NCI-H1092 (cell line): ENCODE measurements at regions not wholly inside any gene's neighbourhood (a gene's known extent, or its start where the extent isn't known, plus 50 kb on each side); places are given as distances from the start of the nearest gene placed in this dataset.

Source experiments
- DNase-seq: peaks from one replicate; lab custom pipeline; 2025; lab: John Stamatoyannopoulos, UW

DNA sequence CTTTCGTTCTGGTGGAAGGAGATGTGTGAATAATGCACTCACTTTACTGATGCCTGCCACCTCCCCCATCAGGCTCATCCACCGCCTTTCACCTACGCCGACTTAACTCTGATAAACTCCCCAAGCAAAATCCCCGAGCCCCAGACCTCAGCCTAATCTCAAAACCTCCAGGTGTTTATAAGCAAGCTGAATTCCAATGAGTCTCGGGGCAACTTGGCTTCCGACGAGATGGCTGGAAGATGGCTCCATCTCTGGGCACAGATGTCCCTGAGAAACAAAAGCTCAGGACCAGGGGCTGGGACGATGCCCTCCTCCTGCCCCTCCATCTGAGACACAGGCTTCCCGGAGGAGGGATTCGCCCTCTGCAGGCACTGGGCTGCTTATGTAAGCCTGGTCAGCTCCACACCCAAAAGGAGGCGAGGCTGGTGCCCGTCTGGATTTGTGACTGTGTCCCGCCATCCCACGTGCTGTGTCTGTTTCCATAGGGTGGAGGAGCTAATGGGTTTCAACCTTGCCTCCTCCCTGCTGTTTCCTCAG lies 386.4 kb upstream of the TNRC6C start:
- DNase-seq, result no peak

DNA sequence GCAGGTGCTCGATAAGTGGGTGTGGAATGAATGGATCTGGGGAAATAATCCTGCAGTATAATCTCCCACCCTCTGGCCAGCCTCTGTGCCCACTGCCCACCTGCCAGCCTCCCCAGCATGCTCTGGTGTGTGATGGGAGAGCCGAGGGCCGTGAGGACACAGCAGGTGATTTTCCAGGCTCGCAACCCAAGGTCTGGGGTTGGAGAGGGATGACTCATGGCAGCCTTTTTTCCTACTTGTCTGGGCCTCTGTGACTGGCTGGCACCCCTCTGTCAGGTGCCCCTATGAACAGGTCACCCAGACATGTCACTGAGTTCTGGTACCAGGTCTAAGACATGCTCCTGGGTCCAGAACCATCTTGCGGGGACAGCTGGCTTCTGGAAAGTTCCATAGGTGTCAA lies 385.7 kb upstream of the TNRC6C start:
- DNase-seq, result no peak

DNA sequence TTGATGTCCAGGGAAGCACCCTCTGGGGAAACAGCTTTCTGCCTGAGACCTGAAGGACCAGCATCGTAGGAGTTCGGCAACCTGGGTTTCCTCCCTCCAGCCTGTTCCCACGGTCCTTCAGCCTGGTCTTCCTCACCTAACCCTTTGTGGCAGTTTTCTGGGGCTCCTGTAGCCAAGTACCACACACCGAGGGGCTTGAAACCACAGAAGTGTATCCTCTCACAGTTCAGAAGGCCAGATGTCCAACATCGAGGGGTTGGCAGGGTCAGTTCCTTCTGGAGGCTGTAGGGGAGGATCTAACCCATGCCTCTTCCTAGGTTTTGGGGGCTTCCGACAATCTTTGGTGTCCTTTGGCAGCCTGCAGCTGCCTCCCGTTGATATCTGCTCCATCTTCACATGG lies 381.0 kb upstream of the TNRC6C start:
- no peak for DNase-seq

DNA sequence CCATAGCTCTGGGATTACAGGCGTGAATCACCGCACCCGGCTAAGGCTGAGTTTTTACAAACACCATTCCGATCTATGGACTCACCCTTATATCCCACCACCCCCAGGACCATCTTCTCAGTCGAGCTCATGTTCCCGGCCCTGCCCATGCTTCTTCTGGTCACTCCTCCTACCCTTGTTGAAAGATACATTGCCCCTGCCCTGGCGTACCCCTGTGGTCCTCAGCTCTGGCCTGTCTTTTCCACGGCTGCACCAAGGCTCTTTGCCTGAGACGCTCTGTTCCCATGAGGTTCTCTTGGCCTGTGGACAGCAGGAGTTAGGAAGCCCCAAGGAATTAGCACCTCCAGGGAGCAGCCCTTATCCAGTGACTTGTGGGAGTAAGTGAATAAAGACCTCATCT lies 379.4 kb upstream of the TNRC6C start:
- DNase-seq, result no peak

DNA sequence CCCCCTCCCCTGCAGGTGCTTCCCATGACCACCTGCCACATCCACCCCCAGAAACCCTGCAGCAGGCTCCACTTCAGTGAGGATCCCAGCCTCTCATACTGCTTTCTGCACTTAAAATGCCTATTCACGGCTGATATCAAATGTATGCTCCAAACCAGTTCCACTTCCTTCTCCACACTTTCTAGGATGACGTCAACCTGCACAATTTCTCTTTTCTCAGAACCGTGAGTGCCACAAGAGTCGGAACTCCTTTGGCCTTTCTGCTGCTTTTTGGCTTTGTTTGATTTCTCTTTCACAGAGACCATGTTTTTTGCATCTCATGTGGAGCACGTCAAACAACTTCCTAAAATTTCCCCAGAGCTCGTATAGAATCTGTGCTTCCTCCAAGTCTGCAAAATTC lies 378.8 kb upstream of the TNRC6C start:
- DNase-seq, result no peak

DNA sequence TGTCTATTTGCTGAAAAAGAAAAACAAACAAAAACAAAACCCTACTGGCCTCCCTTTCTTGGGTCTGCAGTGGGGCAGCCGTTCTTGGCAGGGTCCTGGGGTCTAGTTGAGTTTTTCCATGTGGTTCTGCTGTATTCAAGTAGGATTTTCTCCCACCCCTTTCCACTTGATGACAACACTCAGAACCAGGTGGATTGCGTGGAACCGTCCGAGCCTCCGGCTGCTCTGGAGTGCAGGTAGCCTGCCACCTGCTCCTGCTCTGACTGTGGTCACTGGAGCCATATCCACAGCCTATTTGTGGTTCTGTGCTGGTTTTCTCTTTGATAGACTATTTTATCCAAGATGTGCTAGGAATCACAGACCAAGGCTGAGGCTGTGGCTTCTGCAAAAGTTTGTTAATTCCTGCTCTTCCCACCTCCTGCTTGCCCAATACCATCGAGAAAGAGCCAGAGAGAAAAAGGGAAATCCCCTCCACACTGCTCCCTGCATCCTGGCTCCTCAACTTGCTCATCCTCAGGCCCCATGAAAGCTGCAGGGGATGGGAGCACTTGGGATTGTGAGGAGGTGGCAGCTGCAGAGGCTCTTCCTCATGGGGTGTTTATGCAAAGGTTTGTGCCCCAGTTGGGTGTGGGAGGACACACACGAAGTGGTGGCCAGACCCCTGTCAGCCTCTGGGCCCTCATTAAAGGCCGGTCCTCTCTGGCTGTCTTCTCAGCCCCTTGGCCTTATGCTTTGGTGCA lies 377.8 kb upstream of the TNRC6C start:
- DNase-seq, result no peak

DNA sequence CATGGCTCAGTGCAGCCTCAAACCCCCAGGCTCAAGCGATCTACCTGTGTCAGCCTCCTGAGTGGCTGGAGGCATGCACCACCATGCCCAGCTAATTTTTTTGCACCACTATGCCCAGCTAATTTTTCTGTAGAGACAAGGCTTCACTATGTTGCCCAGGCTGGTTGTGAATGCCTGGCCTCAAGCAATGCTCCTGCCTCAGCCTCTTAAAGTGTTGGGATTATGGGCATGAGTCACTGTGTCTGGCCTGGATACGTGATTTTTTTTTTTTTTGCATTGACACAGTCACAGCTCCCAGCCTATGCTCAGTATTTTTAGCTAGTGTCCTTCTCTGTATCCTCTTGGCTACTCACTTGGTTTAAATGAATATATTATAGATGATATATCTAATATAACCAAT lies 377.0 kb upstream of the TNRC6C start:
- no peak for DNase-seq

DNA sequence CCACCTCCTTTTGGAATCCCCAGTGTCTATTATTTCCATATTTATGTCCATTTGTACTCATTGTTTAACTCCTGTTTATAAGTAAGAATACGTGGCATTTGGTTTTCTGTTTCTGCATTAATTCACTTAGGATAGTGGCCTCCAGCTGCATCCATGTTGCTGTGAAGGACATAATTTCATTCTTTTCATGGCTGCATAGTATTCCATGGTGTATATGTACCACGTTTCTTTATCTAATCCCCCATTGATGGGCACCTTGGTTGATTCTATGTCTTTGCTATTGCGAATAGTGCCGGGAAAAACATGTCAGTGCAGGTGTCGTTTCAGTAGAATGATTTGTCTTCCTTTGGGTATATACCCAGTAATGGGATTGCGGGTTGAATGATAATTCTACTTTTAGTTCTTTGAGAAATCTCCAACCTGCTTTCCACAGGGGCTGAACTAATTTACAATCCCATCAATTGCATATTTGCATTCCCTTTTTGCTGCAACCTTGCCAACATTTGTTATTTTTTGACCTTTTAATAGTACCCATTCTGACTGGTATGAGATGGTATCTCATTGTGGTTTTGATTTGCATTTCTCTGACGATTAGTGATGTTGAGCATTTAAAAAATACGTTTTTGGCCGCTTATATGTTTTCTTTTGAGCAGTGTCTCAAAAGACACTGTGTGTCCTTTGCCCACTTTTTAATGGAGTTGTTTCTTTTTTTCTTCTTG lies 373.2 kb upstream of the TNRC6C start:
- no peak for DNase-seq

DNA sequence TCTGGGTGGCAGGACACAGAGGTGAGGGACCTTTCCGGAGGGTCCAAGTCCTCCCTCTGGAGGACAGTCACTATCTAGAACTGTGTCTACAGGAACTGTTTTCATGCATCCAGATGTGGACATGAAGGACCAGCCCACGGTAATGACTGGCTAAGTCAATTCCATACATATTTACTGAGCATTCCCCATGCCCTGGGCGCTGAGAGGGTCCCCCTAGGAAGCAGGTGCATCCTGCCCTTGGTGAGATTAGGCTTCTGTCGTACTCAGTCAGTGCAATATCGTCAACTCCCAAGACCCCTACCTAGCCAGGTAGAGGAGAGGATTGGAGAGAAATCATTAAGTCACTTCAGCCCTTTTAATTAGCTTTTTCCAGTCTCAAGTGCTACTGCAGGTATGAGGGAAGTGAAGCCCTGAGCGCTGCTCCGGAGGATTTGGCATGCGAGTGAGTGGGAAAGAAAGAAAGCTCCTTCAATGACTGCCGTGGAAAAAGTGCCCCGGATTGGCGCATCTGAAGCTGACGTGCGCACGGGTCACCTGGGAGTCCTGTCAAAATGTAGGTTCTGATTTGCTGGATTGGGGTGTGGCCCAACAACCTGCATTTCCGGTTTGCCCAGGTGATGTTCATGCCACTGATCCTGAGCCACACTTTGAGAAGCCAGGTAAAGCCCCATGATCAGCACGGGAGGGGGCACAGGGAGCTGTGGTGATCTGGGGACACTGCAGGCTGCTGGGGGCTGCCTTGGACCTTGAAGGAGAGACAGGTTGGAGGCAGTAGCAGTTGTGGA lies 367.4 kb upstream of the TNRC6C start:
- no peak for DNase-seq

DNA sequence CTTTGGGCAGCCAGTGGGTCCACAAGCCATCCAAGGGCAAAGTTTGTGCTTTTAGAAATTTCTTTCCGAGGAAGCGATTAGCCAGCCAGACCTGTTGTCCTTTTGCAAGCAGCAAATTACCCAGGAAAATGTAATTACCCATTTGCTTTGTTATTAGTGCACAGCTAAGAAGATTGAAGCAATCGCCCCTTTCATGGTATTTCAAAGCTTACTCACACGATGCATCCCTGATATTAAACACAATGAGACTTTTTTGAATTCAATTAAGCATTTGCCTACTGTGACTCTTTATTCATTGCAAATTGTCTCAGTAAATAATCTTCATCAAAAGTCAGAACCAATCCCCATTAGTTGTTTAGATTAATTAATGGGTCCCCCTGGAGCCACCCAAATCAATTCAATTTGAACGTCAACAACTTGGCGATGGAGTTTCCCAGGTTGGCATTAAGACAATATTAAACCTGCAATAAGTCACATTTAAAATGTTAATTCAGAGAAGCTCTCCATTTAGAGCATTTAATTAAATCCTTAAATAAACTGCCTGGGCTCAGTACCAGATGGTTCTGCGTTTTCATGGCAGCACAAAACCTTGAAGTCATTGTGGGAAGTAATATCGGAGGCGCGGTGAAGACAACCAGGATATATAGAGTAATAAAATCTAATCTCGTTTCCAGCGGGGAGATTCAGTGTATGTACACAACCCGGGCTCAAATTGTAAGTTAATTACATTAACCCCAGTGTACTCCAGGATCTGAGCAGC lies 366.2 kb upstream of the TNRC6C start:
- DNase-seq, result no peak

DNA sequence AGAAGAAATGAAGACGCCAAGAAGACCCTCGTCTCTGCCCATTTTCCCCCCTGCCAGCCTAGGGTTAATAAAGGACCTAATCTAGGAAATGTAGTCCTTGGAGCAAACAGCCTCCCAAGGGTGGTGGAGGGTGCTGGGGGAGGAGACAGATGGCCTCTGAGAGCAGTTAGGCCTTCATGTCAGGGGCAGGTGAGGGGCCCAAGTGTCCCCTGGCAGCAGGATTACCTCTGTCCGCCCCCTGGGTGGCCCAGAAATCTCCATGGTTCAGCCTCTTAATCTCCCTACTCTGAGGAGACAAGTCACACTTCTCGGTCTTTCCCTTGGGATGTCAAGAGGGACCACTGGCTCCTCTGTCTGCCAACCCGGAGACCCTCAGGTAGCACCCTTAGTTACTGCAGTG lies 365.4 kb upstream of the TNRC6C start:
- no peak for DNase-seq

DNA sequence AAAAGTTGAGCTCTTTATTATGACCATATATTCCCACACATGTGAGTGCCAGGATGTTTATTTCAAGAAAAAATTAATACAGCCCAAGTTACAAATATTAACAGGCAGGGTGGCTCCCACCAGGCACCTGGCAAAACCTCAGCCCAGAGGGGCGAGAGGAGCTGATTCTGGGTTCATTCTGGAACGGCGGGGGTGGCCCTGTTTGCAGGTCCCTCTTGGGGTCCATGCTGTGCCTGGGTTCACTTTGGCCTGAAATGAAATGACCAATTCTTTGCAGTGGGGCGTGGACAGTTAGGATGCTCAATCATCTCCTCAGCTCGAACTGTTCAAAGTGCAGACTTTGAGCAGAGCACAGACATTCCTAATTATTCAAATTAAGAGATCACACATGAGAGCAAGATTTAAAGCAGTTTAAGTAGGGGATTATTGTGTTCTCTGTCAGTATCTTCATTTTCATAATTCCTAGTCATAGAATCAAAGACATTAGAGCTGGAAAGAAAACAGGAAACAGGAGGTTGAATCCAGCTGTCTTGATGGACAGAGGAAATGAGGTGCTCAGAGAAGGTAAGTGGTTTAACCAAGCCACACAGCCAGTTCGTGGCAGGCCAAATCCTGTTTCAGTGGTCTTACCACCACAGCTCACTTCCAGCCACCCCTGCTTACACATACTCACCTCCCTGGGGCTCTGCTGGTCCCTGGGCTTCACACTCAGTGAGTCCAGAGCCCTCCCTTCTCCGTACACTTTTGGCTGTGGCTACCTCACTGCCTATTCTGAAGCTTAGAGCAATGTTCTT lies 363.9 kb upstream of the TNRC6C start:
- no peak for DNase-seq

DNA sequence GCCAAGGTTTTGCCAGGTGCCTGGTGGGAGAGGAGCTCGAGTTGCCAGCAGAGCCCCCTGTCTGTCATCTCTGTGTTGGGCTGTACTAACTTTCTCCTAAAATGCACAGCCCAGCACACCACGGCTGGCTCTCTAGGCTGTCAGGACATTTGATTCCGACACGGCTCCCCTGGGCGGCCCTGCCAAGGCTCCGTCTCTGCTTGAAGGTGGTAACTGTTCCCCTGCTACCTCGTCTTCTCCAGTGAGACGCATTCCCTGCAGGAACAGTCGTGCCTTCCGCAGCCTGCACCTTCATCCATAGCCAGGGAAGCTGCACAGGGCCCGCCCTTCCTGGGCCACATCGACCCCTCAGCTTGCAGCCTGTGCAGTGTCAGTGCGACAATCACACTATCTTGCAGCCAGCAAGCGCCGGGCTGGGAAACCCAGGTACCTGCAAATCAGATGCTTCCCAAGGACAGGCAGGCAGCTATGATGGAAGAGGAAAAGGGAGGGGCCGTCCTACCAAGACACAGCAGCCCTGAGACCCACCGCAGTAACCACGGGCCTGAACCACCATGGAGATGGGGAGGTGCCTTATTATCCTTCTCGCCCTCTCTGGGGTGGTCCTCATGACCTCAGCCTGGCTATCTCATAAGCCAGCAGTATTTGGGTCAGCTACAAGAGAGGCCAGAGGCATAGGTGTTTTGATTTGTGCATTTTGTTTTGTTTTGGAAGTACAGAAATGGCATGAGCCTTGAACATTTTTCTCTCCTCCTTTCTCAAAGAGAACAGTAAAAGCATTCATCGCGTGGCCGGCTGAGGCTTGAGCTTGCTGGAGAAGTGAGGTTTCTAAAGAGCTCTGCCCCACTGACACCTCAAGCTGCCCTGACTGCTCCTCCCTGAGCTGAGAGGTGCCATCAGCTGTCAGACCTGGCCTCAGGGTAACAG lies 361.7 kb upstream of the TNRC6C start:
- DNase-seq, result no peak

DNA sequence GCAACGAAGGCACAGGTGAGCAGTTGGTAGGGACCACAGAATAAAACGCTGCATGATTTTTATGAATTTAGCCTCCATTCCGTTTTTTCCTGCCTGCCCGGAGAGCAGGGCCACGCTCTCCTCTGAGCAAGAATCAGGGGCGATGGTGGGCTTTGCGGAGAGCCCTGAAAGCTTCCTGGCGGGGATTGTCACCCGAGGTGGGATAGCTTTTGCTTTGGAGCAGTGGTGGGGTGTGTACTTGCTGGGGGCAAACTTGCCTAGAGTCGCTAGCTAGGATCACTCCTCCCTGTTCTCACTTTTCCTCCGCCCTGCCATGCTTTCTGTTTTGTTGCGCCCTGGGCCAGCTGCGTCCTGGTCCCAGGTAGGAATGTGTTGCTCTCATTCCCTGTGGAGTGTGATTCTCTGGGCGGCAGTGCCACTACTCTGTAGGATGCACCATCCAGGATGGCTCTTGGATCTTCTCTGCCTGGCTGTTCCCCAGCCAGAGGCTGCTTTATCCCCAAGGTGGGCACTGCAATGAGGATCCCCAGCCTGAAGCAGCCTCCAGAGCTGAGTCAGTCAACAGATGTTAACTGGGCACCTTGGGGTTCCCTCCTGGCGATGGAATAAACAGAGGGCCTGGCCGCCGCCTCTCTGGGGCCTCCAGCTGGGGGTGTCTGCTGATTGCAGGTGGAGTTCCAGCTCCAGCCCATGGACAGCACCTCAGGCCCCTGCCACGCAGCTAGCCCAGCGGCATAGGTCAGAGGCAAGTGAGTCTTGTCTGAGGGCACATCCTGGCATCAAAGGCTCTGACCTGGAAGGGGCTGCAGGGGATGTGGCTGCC lies 360.9 kb upstream of the TNRC6C start:
- no peak for DNase-seq

DNA sequence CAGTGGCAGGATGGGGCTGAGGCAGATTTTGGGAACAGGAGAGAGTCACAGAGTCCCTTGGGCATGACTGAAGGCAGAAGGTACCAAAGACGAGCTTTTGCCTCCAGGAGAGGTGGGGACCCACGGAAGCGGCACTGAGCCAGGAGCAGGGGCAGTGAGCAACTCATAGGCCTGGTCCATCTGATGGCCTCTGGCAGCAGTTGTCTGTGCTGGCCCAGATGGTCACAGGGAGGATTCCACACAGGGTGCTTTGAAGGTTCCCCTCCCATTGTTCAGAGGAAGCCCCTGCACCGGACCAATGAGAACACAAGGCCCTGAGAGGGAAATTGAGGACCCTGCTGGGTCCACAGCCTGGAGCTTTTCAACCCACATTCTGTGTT lies 360.3 kb upstream of the TNRC6C start:
- DNase-seq, result no peak

DNA sequence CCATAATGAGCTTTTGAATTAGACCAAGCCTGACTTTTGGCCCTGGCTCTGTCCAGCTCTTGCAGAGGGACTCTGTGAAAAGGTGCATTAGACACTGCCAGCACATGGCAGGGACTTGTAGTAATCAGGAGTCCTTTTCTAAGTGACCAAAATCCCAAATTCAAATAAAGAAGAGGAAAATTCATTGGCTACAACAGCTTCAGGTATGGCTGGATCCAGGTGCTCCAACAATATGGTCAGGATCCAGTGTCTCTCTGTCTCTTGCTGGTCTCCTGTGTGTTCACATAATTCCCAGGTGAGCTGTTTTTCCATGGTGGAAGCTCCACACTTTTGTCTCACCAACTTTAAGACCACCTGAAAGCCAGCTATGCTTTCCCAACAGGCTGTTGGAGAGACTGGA lies 358.8 kb upstream of the TNRC6C start:
- DNase-seq, result no peak

DNA sequence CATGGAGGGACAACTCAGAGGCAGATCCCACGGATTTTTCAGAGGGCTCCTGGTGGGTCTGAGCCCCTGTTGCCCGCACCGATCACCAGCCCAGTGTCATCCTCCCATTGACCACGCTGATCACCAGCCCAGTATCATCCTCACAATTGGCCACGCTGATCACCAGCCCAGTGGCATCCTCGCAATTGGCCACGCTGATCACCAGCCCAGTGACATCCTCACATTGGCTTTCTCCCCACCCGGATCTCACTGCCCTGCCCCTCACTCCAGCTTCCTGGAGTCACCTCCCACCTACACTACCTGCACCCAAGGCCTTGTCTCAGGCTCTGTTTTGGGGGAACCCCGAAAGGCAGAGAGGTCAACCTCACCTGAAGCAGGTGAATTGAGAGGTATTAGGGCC lies 358.2 kb upstream of the TNRC6C start:
- DNase-seq, result no peak

DNA sequence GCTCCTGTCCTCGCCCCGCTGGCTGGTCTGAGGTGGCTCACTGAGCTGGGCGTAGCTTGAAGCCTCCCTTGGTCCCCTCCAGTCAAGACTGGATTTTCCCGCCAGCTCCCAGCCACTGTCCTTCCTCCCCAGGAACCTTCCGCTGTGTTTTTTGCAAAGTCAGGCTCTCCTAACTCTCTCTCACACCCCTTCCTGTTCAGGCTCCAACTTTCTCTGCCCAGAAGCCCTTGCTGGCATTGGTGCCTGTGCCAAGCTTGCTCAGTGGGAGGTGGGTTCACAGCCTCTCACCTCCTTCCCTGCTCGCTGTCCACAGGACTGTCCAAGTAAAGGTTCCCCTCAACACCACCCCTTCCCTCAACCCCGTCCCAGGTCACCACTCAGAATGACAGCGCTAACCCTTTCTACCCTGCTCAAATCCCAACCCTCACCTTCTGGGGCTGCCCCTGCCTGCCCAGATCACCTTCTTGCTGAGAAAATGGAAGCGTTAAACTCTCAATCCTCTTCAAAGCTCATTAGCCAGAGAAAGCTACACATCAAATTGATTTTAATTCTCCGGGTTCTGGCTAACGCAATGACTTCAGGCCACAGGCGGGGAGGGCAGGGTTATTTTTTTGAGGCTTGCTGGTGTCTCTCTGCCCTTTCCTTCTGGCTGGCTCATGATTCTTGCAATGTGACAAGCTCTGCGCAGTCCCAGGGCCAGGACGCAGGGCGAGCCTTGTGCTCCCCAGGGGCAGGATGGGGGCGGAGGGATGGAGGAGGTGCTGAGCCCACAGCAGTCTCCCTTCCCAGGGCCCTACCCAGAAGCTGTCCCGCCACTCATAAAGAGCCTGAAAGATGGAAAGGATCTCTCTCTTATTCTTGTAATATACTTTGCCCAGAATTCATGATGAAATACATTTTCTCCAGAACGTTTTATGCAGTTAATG lies 357.2 kb upstream of the TNRC6C start:
- DNase-seq, result no peak
